GM12892 (cell line): ENCODE measurements at regions not wholly inside any gene's neighbourhood (a gene's known extent, or its start where the extent isn't known, plus 50 kb on each side); places are given as distances from the start of the nearest gene placed in this dataset.

Experiments
- DNase-seq: peaks from one replicate; pipeline ENCODE4 v3.0.0; 2011; ENCODE audit not compliant: insufficient read length
- FAIRE-seq: peaks from 2 replicates; lab custom pipeline; 2011; peaks lifted over from hg19 to GRCh38; lab: Jason Lieb, UNC
- POLR2A ChIP-seq: IDR thresholded peaks from 2 replicates; pipeline ENCODE4 v1.6.1; 2011; ENCODE audit warnings: low read depth, low read length, control low read depth
- POLR2AphosphoS5 ChIP-seq: IDR thresholded peaks from 2 replicates; pipeline ENCODE4 v1.6.1; 2011; ENCODE audit warnings: low read depth, low read length, control low read depth
- TAF1 ChIP-seq: IDR thresholded peaks from 2 replicates; pipeline ENCODE4 v1.6.1; 2011; ENCODE audit warnings: low read depth, mild to moderate bottlenecking, control low read depth, low read length, borderline replicate concordance

GRCh38 chr15:87211547-87211946 lies 1045.0 kb downstream of the NTRK3 start:
- no peak for FAIRE-seq
- DNase-seq, result no peak
- TF ChIP-seq POLR2AphosphoS5 (no peak), POLR2A (no peak), TAF1 (no peak)

GRCh38 chr15:87209891-87210689 lies 1046.4 kb downstream of the NTRK3 start:
- no peak for TF ChIP-seq POLR2AphosphoS5
- no peak for TF ChIP-seq POLR2A
- TF ChIP-seq TAF1, result no peak
- DNase-seq, result no peak
- FAIRE-seq, result no peak

- DNase-seq, result no peak
- no peak for FAIRE-seq
Observed at GRCh38 chr15:87207990-87208580, 1048.5 kb downstream of the NTRK3 start.

GRCh38 chr15:87207251-87207650 lies 1049.3 kb downstream of the NTRK3 start:
- no peak for TF ChIP-seq POLR2A
- no peak for TF ChIP-seq POLR2AphosphoS5
- no peak for TF ChIP-seq TAF1
- no peak for FAIRE-seq

More at GRCh38 chr15:87207990-87208580, 1048.5 kb downstream of the NTRK3 start:
- TF ChIP-seq POLR2A (no peak), TAF1 (no peak), POLR2AphosphoS5 (no peak)

GRCh38 chr15:87201986-87202385 lies 1054.6 kb downstream of the NTRK3 start:
- TF ChIP-seq TAF1 (no peak), POLR2AphosphoS5 (no peak), POLR2A (no peak)
- DNase-seq (no peak), FAIRE-seq (no peak)

More at GRCh38 chr15:87207251-87207650, 1049.3 kb downstream of the NTRK3 start:
- no peak for DNase-seq

- DNase-seq, result no peak
- no peak for FAIRE-seq
- TF ChIP-seq POLR2AphosphoS5 (no peak), TAF1 (no peak), POLR2A (no peak)
Observed at GRCh38 chr15:87200149-87200548, 1056.4 kb downstream of the NTRK3 start.

- DNase-seq (no peak), FAIRE-seq (no peak)
- no peak for TF ChIP-seq TAF1
- no peak for TF ChIP-seq POLR2A
- no peak for TF ChIP-seq POLR2AphosphoS5
Observed at GRCh38 chr15:87197981-87198380, 1058.6 kb downstream of the NTRK3 start.

GRCh38 chr15:87196498-87196897 lies 1060.0 kb downstream of the NTRK3 start:
- no peak for FAIRE-seq
- no peak for DNase-seq
- no peak for TF ChIP-seq TAF1
- TF ChIP-seq POLR2AphosphoS5, result no peak
- TF ChIP-seq POLR2A, result no peak

- FAIRE-seq, result no peak
- TF ChIP-seq POLR2A (no peak), TAF1 (no peak), POLR2AphosphoS5 (no peak)
- DNase-seq, result no peak
Observed at GRCh38 chr15:87193481-87193880, 1063.1 kb downstream of the NTRK3 start.

GRCh38 chr15:87167706-87168105 lies 1088.0 kb downstream of the AGBL1 start:
- TF ChIP-seq TAF1, result no peak
- TF ChIP-seq POLR2A, result no peak
- no peak for TF ChIP-seq POLR2AphosphoS5
- DNase-seq (no peak), FAIRE-seq (no peak)

GRCh38 chr15:87167055-87167454 lies 1087.4 kb downstream of the AGBL1 start:
- FAIRE-seq (no peak), DNase-seq (no peak)
- TF ChIP-seq POLR2A (no peak), TAF1 (no peak)

- no peak for TF ChIP-seq TAF1
- TF ChIP-seq POLR2AphosphoS5, result no peak
- TF ChIP-seq POLR2A, result no peak
- DNase-seq, result no peak
- FAIRE-seq, result no peak
Observed at GRCh38 chr15:87155771-87156170, 1076.1 kb downstream of the AGBL1 start.
